ENCODE measurements at regions not wholly inside any gene's neighbourhood (a gene's known extent, or its start where the extent isn't known, plus 50 kb on each side); places are given as distances from the start of the nearest gene placed in this dataset.

DNA sequence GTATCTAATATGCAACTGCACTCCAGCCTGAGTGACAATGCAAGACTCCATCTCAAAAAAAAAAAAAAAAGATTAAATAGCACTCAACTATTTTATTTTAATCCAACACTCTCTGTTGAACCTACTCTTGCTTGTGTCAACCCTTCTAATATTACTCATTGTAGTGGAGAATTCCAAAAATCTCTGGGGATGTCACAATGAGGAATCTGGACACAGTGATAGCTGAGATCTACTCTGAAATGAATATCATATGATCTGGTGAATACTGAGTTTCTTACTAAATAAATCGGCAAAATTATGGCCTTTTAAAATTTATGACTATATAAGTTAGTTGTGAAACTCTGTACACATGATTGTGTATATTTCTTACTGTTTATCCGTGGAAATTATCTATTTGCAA is 418.2 kb downstream of the BCAT1 start (continued):
- no peak for TF ChIP-seq OTX1 (CRISPR knock-in tag; IDR thresholded peaks at IDR 0.05)
- TF ChIP-seq, protein P1, sequence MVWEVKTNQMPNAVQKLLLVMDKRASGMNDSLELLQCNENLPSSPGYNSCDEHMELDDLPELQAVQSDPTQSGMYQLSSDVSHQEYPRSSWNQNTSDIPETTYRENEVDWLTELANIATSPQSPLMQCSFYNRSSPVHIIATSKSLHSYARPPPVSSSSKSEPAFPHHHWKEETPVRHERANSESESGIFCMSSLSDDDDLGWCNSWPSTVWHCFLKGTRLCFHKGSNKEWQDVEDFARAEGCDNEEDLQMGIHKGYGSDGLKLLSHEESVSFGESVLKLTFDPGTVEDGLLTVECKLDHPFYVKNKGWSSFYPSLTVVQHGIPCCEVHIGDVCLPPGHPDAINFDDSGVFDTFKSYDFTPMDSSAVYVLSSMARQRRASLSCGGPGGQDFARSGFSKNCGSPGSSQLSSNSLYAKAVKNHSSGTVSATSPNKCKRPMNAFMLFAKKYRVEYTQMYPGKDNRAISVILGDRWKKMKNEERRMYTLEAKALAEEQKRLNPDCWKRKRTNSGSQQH (CRISPR knock-in tag; IDR thresholded peaks at IDR 0.05), result no peak
- TF ChIP-seq GATA2 (CRISPR knock-in tag; IDR thresholded peaks at IDR 0.05), result no peak
- no peak for TF ChIP-seq NCOR1 (IDR thresholded peaks at IDR 0.05)

DNA sequence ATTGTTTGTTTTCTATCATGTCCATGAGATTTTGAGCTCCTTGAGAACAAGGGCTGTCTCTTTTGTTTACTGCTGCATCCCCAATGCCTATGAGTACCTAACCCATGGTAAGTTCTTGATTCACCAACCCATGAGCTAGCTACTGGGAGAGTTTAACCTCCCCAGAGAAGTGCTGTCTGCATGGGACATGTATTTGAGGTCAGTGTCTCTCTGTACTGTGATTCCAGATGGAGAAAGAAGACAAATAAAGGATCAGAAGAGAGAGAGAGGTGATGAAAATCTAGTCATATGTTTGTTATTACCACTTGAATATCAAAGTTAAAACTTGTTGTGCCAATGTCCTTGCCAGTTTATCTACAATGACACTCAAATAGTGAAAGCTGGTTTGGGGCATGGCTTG is 421.8 kb downstream of the BCAT1 start:
- ATAC-seq (no peak), FAIRE-seq (no peak), DNase-seq (ENCODE audit: extremely low read depth in 1 of 4, low spot score in 3 of 4) (no peak)
- Histone ChIP-seq H3K79me2 (ENCODE audit: control insufficient read depth, insufficient read depth, low read length) (no peaks in the 10 kb centered on the region), H3K27me3 (ENCODE audit: control insufficient read depth in 2 of 2, insufficient read depth in 2 of 2, low read length in 2 of 2) (no peaks in the 10 kb centered on the region; a peak in 1 of 5 replicates), H3K27ac (ENCODE audit: extremely low read depth, low read depth, low read length) (no peak overlapping the region), H3K9ac (ENCODE audit: insufficient read depth in 1 of 2, low read depth in 2 of 2, low read length in 2 of 2) (no peak overlapping the region), H3K36me3 (ENCODE audit: control insufficient read depth, insufficient read depth, low read length) (no peaks in the 10 kb centered on the region), H3K4me3 (no peak overlapping the region), H3K4me2 (ENCODE audit: insufficient read depth, low read length) (no peak overlapping the region), H3K9me3 (replicated peaks; ENCODE audit: control insufficient read depth, insufficient read depth, low read depth, low read length) (no peaks in the 10 kb centered on the region), H3K9me1 (ENCODE audit: control insufficient read depth, insufficient read depth, low read length) (no peaks in the 10 kb centered on the region), H2AFZ (ENCODE audit: low read depth, low read length) (no peak overlapping the region), H4K20me1 (replicated peaks; ENCODE audit: control insufficient read depth, insufficient read depth, low read length) (no peaks in the 10 kb centered on the region), H3K4me1 (replicated peaks in 1 of 2; ENCODE audit: control insufficient read depth in 2 of 2, insufficient read depth in 2 of 2, low read length in 2 of 2) (no peaks in the 10 kb centered on the region; a peak in 1 of 5 replicates)
- ChIA-PET POLR2A (no interaction called here), CTCF (ENCODE audit: low intra/inter-chr PET ratio) (no interaction called here)
- in situ Hi-C loops (cut with MboI), result no loop called here
- intact Hi-C loops (cut with micrococcal nuclease), result no loop called here
- BruUV-seq (replicated peaks), result no TSS peak
- TF ChIP-seq NFATC3 (IDR thresholded peaks at IDR 0.05) (no peak), ZFX (CRISPR knock-in tag; IDR thresholded peaks at IDR 0.05) (no peak), PHB2 (IDR thresholded peaks at IDR 0.05; ENCODE audit: low read depth) (no peak), TCFL5 (CRISPR knock-in tag; conservative IDR thresholded peaks at IDR 0.05) (no peak), ZNF146 (CRISPR knock-in tag; IDR thresholded peaks at IDR 0.05; ENCODE audit: unreplicated experiment) (no peak)
